OCI-LY3 (cell line): ENCODE measurements at regions not wholly inside any gene's neighbourhood (a gene's known extent, or its start where the extent isn't known, plus 50 kb on each side); places are given as distances from the start of the nearest gene placed in this dataset.

Source experiments
- H2AFZ ChIP-seq: fragments of 200-600, 300-600 bp; shearing (Covaris generic); 2 replicates; pipeline ENCODE4 v1.6.0; 2014; ENCODE audit warnings: antibody characterized with exemption, low read depth, low read length
- H3K27ac ChIP-seq: fragments of 200-600, 300-600 bp; sonication (generic); 2 replicates; pipeline ENCODE4 v1.5.1; 2014; ENCODE audit warnings: mild to moderate bottlenecking, low read length, moderate library complexity, mixed read lengths
- H3K27me3 ChIP-seq: fragments of 200-600, 300-600 bp; sonication (generic); 2 replicates; pipeline ENCODE4 v1.6.1; 2014; ENCODE audit warnings: low read depth, low read length, mixed read lengths
- H3K36me3 ChIP-seq: fragments of 200-600, 300-600 bp; sonication (generic); replicated peaks from 2 replicates; pipeline ENCODE3; 2014; ENCODE audit warnings: low read depth, low read length, mixed read lengths
- H3K4me1 ChIP-seq: fragments of 300-600, 200-600 bp; sonication (generic); 2 replicates; pipeline ENCODE4 v1.6.1; 2014; ENCODE audit warnings: low read length, mixed read lengths
- H3K4me2 ChIP-seq: fragments of 200-600, 300-600 bp; sonication (generic); 2 replicates; pipeline ENCODE4 v1.6.1; 2014; ENCODE audit warnings: low read length, mixed read lengths
- H3K4me3 ChIP-seq: fragments of 300-600, 200-600 bp; sonication (generic); 2 replicates; pipeline ENCODE4 v1.5.1; 2014; ENCODE audit warnings: antibody characterized with exemption, mild to moderate bottlenecking, low read length, moderate library complexity
- H3K79me2 ChIP-seq: fragments of 300-600, 200-600 bp; shearing (Covaris generic); 2 replicates; pipeline ENCODE4 v1.6.1; 2014; ENCODE audit warnings: mild to moderate bottlenecking, low read length, mixed read lengths
- H3K9ac ChIP-seq: fragments of 300-600, 200-600 bp; shearing (Covaris generic); 2 replicates; pipeline ENCODE4 v1.6.0; 2014; ENCODE audit warnings: mild to moderate bottlenecking, low read length, moderate library complexity
- H3K9me3 ChIP-seq: fragments of 200-600, 300-600 bp; shearing (Covaris generic); 2 replicates; pipeline ENCODE4 v1.6.1; 2014; ENCODE audit warnings: low read length, mixed read lengths; ENCODE audit not compliant: insufficient read depth
- H4K20me1 ChIP-seq: fragments of 200-600, 300-600 bp; sonication (generic); 2 replicates; pipeline ENCODE4 v1.6.1; 2016; ENCODE audit warnings: low read length, mixed read lengths; ENCODE audit not compliant: insufficient read depth
- CTCF ChIP-seq: fragments of 200-600, 300-600 bp; sonication (generic); IDR thresholded peaks from 2 replicates; pipeline ENCODE4 v1.5.1; 2014; ENCODE audit warnings: antibody characterized with exemption, low read length, low read depth
- EZH2phosphoT487 ChIP-seq: fragments of 200-600 bp; shearing (Covaris generic); IDR thresholded peaks from 2 replicates; pipeline ENCODE4 v1.6.1; 2018; ENCODE audit warnings: antibody characterized with exemption, mixed run types, low read depth

GRCh38 chr3:72303926-72304325, 519.0 kb upstream of the PROK2 start:
- H3K36me3 ChIP-seq: no peaks in the 10 kb centered on the region
- no peak overlapping the region for H3K9ac ChIP-seq
- H4K20me1 ChIP-seq: no peaks in the 10 kb centered on the region
- no peak overlapping the region for H3K4me2 ChIP-seq
- H3K79me2 ChIP-seq: no peaks in the 10 kb centered on the region
- peaks cover 77% of the 10 kb centered on the region for H3K27me3 ChIP-seq
- H3K27ac ChIP-seq: no peak overlapping the region
- TF ChIP-seq CTCF (no peak), EZH2phosphoT487 (no peak)
- no peak overlapping the region for H2AFZ ChIP-seq
- H3K9me3 ChIP-seq: no peaks in the 10 kb centered on the region
- H3K4me1 ChIP-seq: no peaks in the 10 kb centered on the region
- H3K4me3 ChIP-seq: no peak overlapping the region

- Histone ChIP-seq H3K4me3 (no peak overlapping the region), H3K9me3 (no peaks in the 10 kb centered on the region)
- TF ChIP-seq CTCF (no peak), EZH2phosphoT487 (no peak)
Measured at GRCh38 chr3:72301779-72302178, 516.8 kb upstream of the PROK2 start.

DNA sequence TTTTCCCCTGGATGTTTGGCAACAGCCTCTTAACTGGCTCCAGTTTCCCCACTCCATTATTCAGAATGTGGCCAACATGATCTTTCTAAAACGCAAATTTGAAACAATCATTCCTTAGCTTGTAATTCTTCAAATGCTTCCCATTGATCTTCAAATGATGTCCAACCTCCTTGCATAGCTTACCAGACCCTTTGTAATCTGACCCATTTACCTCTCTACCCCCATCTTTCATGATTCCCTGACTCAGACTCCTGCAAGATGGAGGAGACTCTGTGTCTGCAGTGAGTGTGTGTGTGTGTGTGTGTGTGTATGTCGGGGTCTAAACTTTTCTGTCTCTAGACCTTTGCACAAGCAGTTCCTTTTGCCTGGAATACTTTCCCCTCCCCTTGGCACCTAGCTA, 515.7 kb upstream of the PROK2 start:
- no peaks in the 10 kb centered on the region for H3K9me3 ChIP-seq
- no peak overlapping the region for H2AFZ ChIP-seq
- H4K20me1 ChIP-seq: no peaks in the 10 kb centered on the region
- H3K4me1 ChIP-seq: no peaks in the 10 kb centered on the region
- no peak overlapping the region for H3K4me3 ChIP-seq
- H3K36me3 ChIP-seq: no peaks in the 10 kb centered on the region
- H3K27me3 ChIP-seq: peaks cover 73% of the 10 kb centered on the region
- H3K4me2 ChIP-seq: no peak overlapping the region
- TF ChIP-seq CTCF: no peak
- no peak for TF ChIP-seq EZH2phosphoT487
- no peaks in the 10 kb centered on the region for H3K79me2 ChIP-seq
- no peak overlapping the region for H3K9ac ChIP-seq
- no peak overlapping the region for H3K27ac ChIP-seq

More at GRCh38 chr3:72301779-72302178, 516.8 kb upstream of the PROK2 start:
- H3K27me3 ChIP-seq: peaks cover 81% of the 10 kb centered on the region
- H3K4me1 ChIP-seq: no peaks in the 10 kb centered on the region
- H3K36me3 ChIP-seq: no peaks in the 10 kb centered on the region
- H3K79me2 ChIP-seq: no peaks in the 10 kb centered on the region
- no peak overlapping the region for H3K9ac ChIP-seq
- no peak overlapping the region for H3K27ac ChIP-seq
- no peaks in the 10 kb centered on the region for H4K20me1 ChIP-seq
- no peak overlapping the region for H2AFZ ChIP-seq
- no peak overlapping the region for H3K4me2 ChIP-seq

GRCh38 chr3:72299823-72300222, 514.9 kb upstream of the PROK2 start:
- no peaks in the 10 kb centered on the region for H4K20me1 ChIP-seq
- H3K9me3 ChIP-seq: no peaks in the 10 kb centered on the region
- H3K4me1 ChIP-seq: no peaks in the 10 kb centered on the region
- H2AFZ ChIP-seq: no peak overlapping the region
- H3K27ac ChIP-seq: no peak overlapping the region
- no peak overlapping the region for H3K9ac ChIP-seq
- H3K27me3 ChIP-seq: peaks cover 72% of the 10 kb centered on the region
- H3K36me3 ChIP-seq: no peaks in the 10 kb centered on the region
- no peak for TF ChIP-seq CTCF
- no peak for TF ChIP-seq EZH2phosphoT487
- H3K79me2 ChIP-seq: no peaks in the 10 kb centered on the region
- no peak overlapping the region for H3K4me3 ChIP-seq
- no peak overlapping the region for H3K4me2 ChIP-seq
